ENCODE measurements at regions not wholly inside any gene's neighbourhood (a gene's known extent, or its start where the extent isn't known, plus 50 kb on each side); places are given as distances from the start of the nearest gene placed in this dataset.

- Histone ChIP-seq H2AK5ac (ENCODE audit: low read length) (no peak overlapping the region), H3K18ac (ENCODE audit: low read length) (no peak overlapping the region), H3K79me2 (ENCODE audit: control insufficient read depth, insufficient read depth, low read length) (no peaks in the 10 kb centered on the region), H2BK5ac (ENCODE audit: low read length) (no peak overlapping the region), H4K5ac (ENCODE audit: low read length) (no peak overlapping the region), H3K27me3 (ENCODE audit: insufficient read depth, low read length, poor library complexity) (no peaks in the 10 kb centered on the region), H3K36me3 (ENCODE audit: control insufficient read depth, insufficient read depth, low read length) (no peaks in the 10 kb centered on the region), H2BK15ac (replicated peaks; ENCODE audit: low read depth) (no peak overlapping the region), H3K56ac (ENCODE audit: low read length) (no peak overlapping the region), H3K4me3 (ENCODE audit: low read length) (no peak overlapping the region), H2BK120ac (ENCODE audit: low read depth, low read length) (no peak overlapping the region), H3K9ac (ENCODE audit: low read length) (no peak overlapping the region), H3K4ac (ENCODE audit: low read depth, low read length) (no peak overlapping the region), H3K23ac (ENCODE audit: low read length) (no peak overlapping the region), H3K4me2 (ENCODE audit: low read length) (no peak overlapping the region), H3K27ac (ENCODE audit: low read depth, low read length) (no peak overlapping the region), H3K4me1 (ENCODE audit: control insufficient read depth, low read depth, low read length) (no peaks in the 10 kb centered on the region), H4K8ac (ENCODE audit: low read depth, low read length) (no peak overlapping the region), H3K79me1 (ENCODE audit: low read length) (no peaks in the 10 kb centered on the region)
- WGBS (ENCODE audit: extremely low coverage, insufficient coverage, low lambda C conversion rate): no CpG with 5 or more reads among the region's 1 CpG
- DNase-seq: peak; percentile 34
Observed at GRCh38 chr6:94254689-94255088, 835.3 kb upstream of the EPHA7 start.

- no peak overlapping the region for H2BK15ac ChIP-seq (replicated peaks; ENCODE audit: low read depth)
- H3K18ac ChIP-seq (ENCODE audit: low read length): no peak overlapping the region
- no peak overlapping the region for H3K56ac ChIP-seq (ENCODE audit: low read length)
- no peak overlapping the region for H4K5ac ChIP-seq (ENCODE audit: low read length)
- H3K27me3 ChIP-seq (ENCODE audit: insufficient read depth, low read length, poor library complexity): no peaks in the 10 kb centered on the region
- H3K4ac ChIP-seq (ENCODE audit: low read depth, low read length): no peak overlapping the region
- H2AK5ac ChIP-seq (ENCODE audit: low read length): no peak overlapping the region
- no peak overlapping the region for H3K4me3 ChIP-seq (ENCODE audit: low read length)
- H2BK5ac ChIP-seq (ENCODE audit: low read length): no peak overlapping the region
- no peaks in the 10 kb centered on the region for H3K4me1 ChIP-seq (ENCODE audit: control insufficient read depth, low read depth, low read length)
- no peaks in the 10 kb centered on the region for H3K36me3 ChIP-seq (ENCODE audit: control insufficient read depth, insufficient read depth, low read length)
- H3K4me2 ChIP-seq (ENCODE audit: low read length): no peak overlapping the region
- no peak overlapping the region for H2BK120ac ChIP-seq (ENCODE audit: low read depth, low read length)
- H3K27ac ChIP-seq (ENCODE audit: low read depth, low read length): no peak overlapping the region
- H3K79me1 ChIP-seq (ENCODE audit: low read length): no peaks in the 10 kb centered on the region
- H3K23ac ChIP-seq (ENCODE audit: low read length): no peak overlapping the region
- H3K79me2 ChIP-seq (ENCODE audit: control insufficient read depth, insufficient read depth, low read length): no peaks in the 10 kb centered on the region
- H3K9ac ChIP-seq (ENCODE audit: low read length): no peak overlapping the region
- DNase-seq: no peak
- no peak overlapping the region for H4K8ac ChIP-seq (ENCODE audit: low read depth, low read length)
Observed at GRCh38 chr6:94251878-94252277, 832.5 kb upstream of the EPHA7 start.

GRCh38 chr6:94245395-94245794 lies 826.0 kb upstream of the EPHA7 start:
- H4K8ac ChIP-seq (ENCODE audit: low read depth, low read length): no peak overlapping the region
- H3K18ac ChIP-seq (ENCODE audit: low read length): no peak overlapping the region
- WGBS (ENCODE audit: extremely low coverage, insufficient coverage, low lambda C conversion rate): no CpG with 5 or more reads among the region's 4 CpGs
- no peak overlapping the region for H3K4me2 ChIP-seq (ENCODE audit: low read length)
- H3K79me1 ChIP-seq (ENCODE audit: low read length): no peaks in the 10 kb centered on the region
- H2BK15ac ChIP-seq (replicated peaks; ENCODE audit: low read depth): no peak overlapping the region
- H4K5ac ChIP-seq (ENCODE audit: low read length): no peak overlapping the region
- H2BK120ac ChIP-seq (ENCODE audit: low read depth, low read length): no peak overlapping the region
- H3K36me3 ChIP-seq (ENCODE audit: control insufficient read depth, insufficient read depth, low read length): no peaks in the 10 kb centered on the region
- no peak overlapping the region for H3K4me3 ChIP-seq (ENCODE audit: low read length)
- H2BK5ac ChIP-seq (ENCODE audit: low read length): no peak overlapping the region
- no peak overlapping the region for H3K23ac ChIP-seq (ENCODE audit: low read length)
- no peak overlapping the region for H3K4ac ChIP-seq (ENCODE audit: low read depth, low read length)
- peak; percentile 31 for DNase-seq
- H3K4me1 ChIP-seq (ENCODE audit: control insufficient read depth, low read depth, low read length): no peaks in the 10 kb centered on the region
- no peak overlapping the region for H3K27ac ChIP-seq (ENCODE audit: low read depth, low read length)
- no peaks in the 10 kb centered on the region for H3K79me2 ChIP-seq (ENCODE audit: control insufficient read depth, insufficient read depth, low read length)
- H3K9ac ChIP-seq (ENCODE audit: low read length): no peak overlapping the region
- H3K27me3 ChIP-seq (ENCODE audit: insufficient read depth, low read length, poor library complexity): no peaks in the 10 kb centered on the region
- no peak overlapping the region for H3K56ac ChIP-seq (ENCODE audit: low read length)
- no peak overlapping the region for H2AK5ac ChIP-seq (ENCODE audit: low read length)

GRCh38 chr6:94238868-94239267 lies 819.5 kb upstream of the EPHA7 start:
- no peak for DNase-seq
- no peak overlapping the region for H3K56ac ChIP-seq (ENCODE audit: low read length)
- no peak overlapping the region for H3K4ac ChIP-seq (ENCODE audit: low read depth, low read length)
- no peak overlapping the region for H3K4me2 ChIP-seq (ENCODE audit: low read length)
- H3K18ac ChIP-seq (ENCODE audit: low read length): no peak overlapping the region
- no peak overlapping the region for H2AK5ac ChIP-seq (ENCODE audit: low read length)
- H3K4me1 ChIP-seq (ENCODE audit: control insufficient read depth, low read depth, low read length): no peaks in the 10 kb centered on the region
- H3K27me3 ChIP-seq (ENCODE audit: insufficient read depth, low read length, poor library complexity): no peaks in the 10 kb centered on the region
- H3K23ac ChIP-seq (ENCODE audit: low read length): no peak overlapping the region
- no peak overlapping the region for H3K27ac ChIP-seq (ENCODE audit: low read depth, low read length)
- no peak overlapping the region for H3K9ac ChIP-seq (ENCODE audit: low read length)
- H2BK15ac ChIP-seq (replicated peaks; ENCODE audit: low read depth): no peak overlapping the region
- no peaks in the 10 kb centered on the region for H3K79me2 ChIP-seq (ENCODE audit: control insufficient read depth, insufficient read depth, low read length)
- H3K79me1 ChIP-seq (ENCODE audit: low read length): no peaks in the 10 kb centered on the region
- no peaks in the 10 kb centered on the region for H3K36me3 ChIP-seq (ENCODE audit: control insufficient read depth, insufficient read depth, low read length)
- H3K4me3 ChIP-seq (ENCODE audit: low read length): no peak overlapping the region
- H2BK120ac ChIP-seq (ENCODE audit: low read depth, low read length): no peak overlapping the region
- H4K8ac ChIP-seq (ENCODE audit: low read depth, low read length): no peak overlapping the region
- no peak overlapping the region for H2BK5ac ChIP-seq (ENCODE audit: low read length)
- no peak overlapping the region for H4K5ac ChIP-seq (ENCODE audit: low read length)
- WGBS (ENCODE audit: extremely low coverage, insufficient coverage, low lambda C conversion rate): no CpG with 5 or more reads among the region's 1 CpG

- Histone ChIP-seq H2BK5ac (ENCODE audit: low read length) (no peak overlapping the region), H3K36me3 (ENCODE audit: control insufficient read depth, insufficient read depth, low read length) (no peaks in the 10 kb centered on the region), H2AK5ac (ENCODE audit: low read length) (no peak overlapping the region), H4K5ac (ENCODE audit: low read length) (no peak overlapping the region), H3K4me3 (ENCODE audit: low read length) (no peak overlapping the region), H4K8ac (ENCODE audit: low read depth, low read length) (no peak overlapping the region), H3K79me2 (ENCODE audit: control insufficient read depth, insufficient read depth, low read length) (no peaks in the 10 kb centered on the region), H3K4ac (ENCODE audit: low read depth, low read length) (no peak overlapping the region), H3K27ac (ENCODE audit: low read depth, low read length) (no peak overlapping the region), H3K4me2 (ENCODE audit: low read length) (no peak overlapping the region), H2BK15ac (replicated peaks; ENCODE audit: low read depth) (no peak overlapping the region), H3K4me1 (ENCODE audit: control insufficient read depth, low read depth, low read length) (no peaks in the 10 kb centered on the region), H3K18ac (ENCODE audit: low read length) (no peak overlapping the region), H3K56ac (ENCODE audit: low read length) (no peak overlapping the region), H2BK120ac (ENCODE audit: low read depth, low read length) (no peak overlapping the region), H3K9ac (ENCODE audit: low read length) (no peak overlapping the region), H3K79me1 (ENCODE audit: low read length) (no peaks in the 10 kb centered on the region), H3K23ac (ENCODE audit: low read length) (no peak overlapping the region), H3K27me3 (ENCODE audit: insufficient read depth, low read length, poor library complexity) (no peaks in the 10 kb centered on the region)
- no peak for DNase-seq
- no CpG with 5 or more reads among the region's 4 CpGs for WGBS (ENCODE audit: extremely low coverage, insufficient coverage, low lambda C conversion rate)
Observed at GRCh38 chr6:94227741-94228140, 808.4 kb upstream of the EPHA7 start.

- H3K4me2 ChIP-seq (ENCODE audit: low read length): no peak overlapping the region
- no peak overlapping the region for H2BK5ac ChIP-seq (ENCODE audit: low read length)
- H3K79me2 ChIP-seq (ENCODE audit: control insufficient read depth, insufficient read depth, low read length): no peaks in the 10 kb centered on the region
- no peak overlapping the region for H4K5ac ChIP-seq (ENCODE audit: low read length)
- no peak overlapping the region for H3K23ac ChIP-seq (ENCODE audit: low read length)
- DNase-seq: no peak
- H4K8ac ChIP-seq (ENCODE audit: low read depth, low read length): no peak overlapping the region
- H2BK120ac ChIP-seq (ENCODE audit: low read depth, low read length): no peak overlapping the region
- H3K4me1 ChIP-seq (ENCODE audit: control insufficient read depth, low read depth, low read length): no peaks in the 10 kb centered on the region
- no peak overlapping the region for H2AK5ac ChIP-seq (ENCODE audit: low read length)
- H3K27ac ChIP-seq (ENCODE audit: low read depth, low read length): no peak overlapping the region
- H3K79me1 ChIP-seq (ENCODE audit: low read length): no peaks in the 10 kb centered on the region
- H3K4ac ChIP-seq (ENCODE audit: low read depth, low read length): no peak overlapping the region
- H3K27me3 ChIP-seq (ENCODE audit: insufficient read depth, low read length, poor library complexity): no peaks in the 10 kb centered on the region
- H2BK15ac ChIP-seq (replicated peaks; ENCODE audit: low read depth): no peak overlapping the region
- H3K36me3 ChIP-seq (ENCODE audit: control insufficient read depth, insufficient read depth, low read length): no peaks in the 10 kb centered on the region
- H3K4me3 ChIP-seq (ENCODE audit: low read length): no peak overlapping the region
- WGBS (ENCODE audit: extremely low coverage, insufficient coverage, low lambda C conversion rate): no CpG with 5 or more reads among the region's 2 CpGs
- H3K56ac ChIP-seq (ENCODE audit: low read length): no peak overlapping the region
- H3K9ac ChIP-seq (ENCODE audit: low read length): no peak overlapping the region
- no peak overlapping the region for H3K18ac ChIP-seq (ENCODE audit: low read length)
Observed at GRCh38 chr6:94217836-94218235, 798.5 kb upstream of the EPHA7 start.
